ENCODE measurements at regions not wholly inside any gene's neighbourhood (a gene's known extent, or its start where the extent isn't known, plus 50 kb on each side); places are given as distances from the start of the nearest gene placed in this dataset.

DNA sequence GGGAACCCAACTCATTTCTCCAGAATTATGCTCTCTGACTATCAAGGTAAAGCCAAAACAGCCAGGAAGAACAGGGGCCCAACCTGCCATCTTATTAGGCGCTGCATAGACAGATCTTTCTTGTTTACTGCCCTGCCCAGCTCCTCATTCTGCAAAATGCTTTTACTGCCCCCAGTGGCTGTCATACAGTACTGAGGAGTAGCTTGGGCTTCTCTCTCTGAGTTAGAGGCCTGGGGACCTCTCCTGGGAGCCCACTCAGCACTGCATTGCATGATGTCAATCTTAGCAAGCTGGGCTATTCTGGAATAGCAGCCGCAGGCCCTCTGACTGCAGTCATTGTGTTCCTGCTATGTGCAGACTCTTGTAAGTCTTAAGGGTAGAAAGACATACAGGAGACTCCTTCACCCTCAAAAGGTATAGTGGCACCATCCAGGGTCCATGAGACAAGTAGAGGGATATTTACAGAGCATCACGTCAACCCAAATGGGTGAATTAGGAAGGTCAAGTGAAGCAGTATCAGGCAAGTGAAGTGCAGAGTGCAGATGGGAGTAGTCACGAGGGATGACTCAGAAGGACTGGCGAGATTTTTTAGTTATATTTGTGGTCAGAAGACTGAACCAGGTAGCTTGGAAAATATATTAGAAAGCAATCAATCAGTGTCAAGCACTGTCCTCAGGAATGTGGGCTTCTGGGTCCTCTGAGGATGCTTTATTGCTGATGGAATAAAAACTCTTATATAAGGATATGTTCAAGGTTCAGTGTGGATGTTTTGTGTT is 294.1 kb upstream of the SFRP2 start:
- BruUV-seq (replicated peaks): no TSS peak
- intact Hi-C loops (cut with micrococcal nuclease; ENCODE audit: unreplicated experiment): no loop called here
- DNase-seq (ENCODE audit: low read depth, low spot score): no peak
- no peak for TF ChIP-seq SIN3A (IDR thresholded peaks at IDR 0.05; ENCODE audit: borderline replicate concordance, insufficient read depth, low read depth, low read length)
- no peak for TF ChIP-seq TCF7L2 (IDR thresholded peaks at IDR 0.05; ENCODE audit: low read depth, low read length)
- TF ChIP-seq REST (IDR thresholded peaks at IDR 0.05; ENCODE audit: insufficient read depth in 1 of 2, low read depth in 2 of 2, low read length in 1 of 2): no peak
- 0 out of 2 replicates have a peak, but pooled peaks have one; percentile 15 for TF ChIP-seq CTCF (IDR thresholded peaks at IDR 0.05)
- ChIA-PET CTCF (no interaction called here), POLR2A (no interaction called here)
- Histone ChIP-seq H3K9me3 (ENCODE audit: control insufficient read depth, insufficient read depth, low read depth, low read length) (no peaks in the 10 kb centered on the region), H3K27me3 (ENCODE audit: control insufficient read depth, insufficient read depth, low read length) (no peaks in the 10 kb centered on the region), H3K36me3 (ENCODE audit: control insufficient read depth, insufficient read depth, low read length) (no peaks in the 10 kb centered on the region), H3K27ac (ENCODE audit: low read length) (no peak overlapping the region), H3K4me3 (ENCODE audit: low read depth in 2 of 2, low read length in 2 of 2) (no peak overlapping the region), H3K4me1 (ENCODE audit: control insufficient read depth, insufficient read depth, low read length) (no peaks in the 10 kb centered on the region)
- in situ Hi-C loops (cut with HindIII; ENCODE audit: low pct_unique_long_range_greater_than_20kb, low sequenced_read_pairs): no loop called here
- ATAC-seq: no peak

GRCh38 chr4:154081391-154081790 is 292.5 kb upstream of the SFRP2 start:
- no peak for ATAC-seq
- no peaks in the 10 kb centered on the region for H3K9me3 ChIP-seq (ENCODE audit: control insufficient read depth, insufficient read depth, low read depth, low read length)
- no peak for TF ChIP-seq TCF7L2 (IDR thresholded peaks at IDR 0.05; ENCODE audit: low read depth, low read length)
- no peak for TF ChIP-seq CTCF (IDR thresholded peaks at IDR 0.05)
- TF ChIP-seq SIN3A (IDR thresholded peaks at IDR 0.05; ENCODE audit: borderline replicate concordance, insufficient read depth, low read depth, low read length): no peak
- no peak for TF ChIP-seq REST (IDR thresholded peaks at IDR 0.05; ENCODE audit: insufficient read depth in 1 of 2, low read depth in 2 of 2, low read length in 1 of 2)
- TF ChIP-seq POLR2AphosphoS5 (IDR thresholded peaks at IDR 0.05; ENCODE audit: low read depth, low read length): no peak
- no peaks in the 10 kb centered on the region for H3K27me3 ChIP-seq (ENCODE audit: control insufficient read depth, insufficient read depth, low read length)
- in situ Hi-C loops (cut with HindIII; ENCODE audit: low pct_unique_long_range_greater_than_20kb, low sequenced_read_pairs) (no loop called here), intact Hi-C loops (cut with micrococcal nuclease; ENCODE audit: unreplicated experiment) (no loop called here)
- POLR2A ChIA-PET: no interaction called here
- CTCF ChIA-PET: no interaction called here
- H3K36me3 ChIP-seq (ENCODE audit: control insufficient read depth, insufficient read depth, low read length): no peaks in the 10 kb centered on the region
- no peak overlapping the region for H3K4me3 ChIP-seq (ENCODE audit: low read depth in 2 of 2, low read length in 2 of 2)
- no peak for DNase-seq (ENCODE audit: low read depth, low spot score)
- no peak overlapping the region for H3K27ac ChIP-seq (ENCODE audit: low read length)
- BruUV-seq (replicated peaks): no TSS peak
- no peaks in the 10 kb centered on the region for H3K4me1 ChIP-seq (ENCODE audit: control insufficient read depth, insufficient read depth, low read length)
